Transverse colon (tissue), 4 donors: ENCODE measurements at regions not wholly inside any gene's neighbourhood (a gene's known extent, or its start where the extent isn't known, plus 50 kb on each side); places are given as distances from the start of the nearest gene placed in this dataset.

ENCODE experiments used
- DNase-seq: peaks from one replicate; pipeline ENCODE4 v3.0.0-alpha.2; 2019
- H3K27ac ChIP-seq, 4 donors: fragments of 200-600 bp; sonication (generic); 2 replicates each; pipeline ENCODE4 v1.5.1; 2016 to 2018; ENCODE audit warnings: inconsistent platforms in 4 of 4
- H3K27me3 ChIP-seq: fragments of 200-600 bp; sonication (generic); 2 replicates; pipeline ENCODE4 v1.5.1; 2017; ENCODE audit warnings: inconsistent platforms
- H3K36me3 ChIP-seq, 4 donors: fragments of 200-600 bp; sonication (generic); 2 replicates each; pipeline ENCODE4 v1.5.1; 2017 to 2019; ENCODE audit warnings: inconsistent platforms in 4 of 4
- H3K4me1 ChIP-seq, 4 donors: fragments of 200-600 bp; sonication (generic); 2 replicates each; pipeline ENCODE4 v1.5.1; 2017 to 2020; ENCODE audit warnings: inconsistent platforms in 4 of 4
- H3K4me3 ChIP-seq, 4 donors: fragments of 200-600 bp; sonication (generic); 1 replicate in 1 of 4; 2 replicates in 3 of 4; pipeline versions ENCODE4 v1.5.1 to v1.6.1; 2017 to 2019; ENCODE audit warnings: inconsistent platforms in 4 of 4
- H3K9me3 ChIP-seq, 2 donors: fragments of 200-600 bp; sonication (generic); 2 replicates each; pipeline ENCODE4 v1.5.1; 2017 to 2019; ENCODE audit warnings: inconsistent platforms in 2 of 2
- CTCF ChIP-seq, 5 experiments: fragments of 200-600 bp in 3 of 5; fragments of 450-650 bp in 2 of 5; sonication (generic) in 3 of 5; IDR thresholded peaks; 1 replicate in 2 of 5; 2 replicates in 3 of 5; pipeline ENCODE4 v1.5.1; 2016 to 2017; ENCODE audit warnings: antibody characterized with exemption in 5 of 5, inconsistent platforms in 3 of 5, mild to moderate bottlenecking in 2 of 5, moderate library complexity in 1 of 5
- EP300 ChIP-seq: sonication (generic); formaldehyde crosslinking; IDR thresholded peaks from one replicate; pipeline ENCODE4 v1.6.1; 2017; ENCODE audit warnings: antibody characterized with exemption, low read depth
- POLR2A ChIP-seq: fragments of 450-650 bp; IDR thresholded peaks from one replicate; pipeline ENCODE4 v1.6.1; 2016; ENCODE audit warnings: antibody characterized with exemption, mild to moderate bottlenecking, moderate library complexity
- POLR2AphosphoS5 ChIP-seq, 3 donors: sonication (generic); formaldehyde crosslinking; IDR thresholded peaks; one replicate each; pipeline ENCODE4 v1.6.1; 2016; ENCODE audit warnings: antibody characterized with exemption in 3 of 3
- WGBS, 2 donors: methylation state at CpG; one replicate each; pipeline ENCODE4 v1.1.5; 2018; ENCODE audit warnings: low coverage in 1 of 2; 5-methylcytosine and 5-hydroxymethylcytosine counted together
- in situ Hi-C, 4 donors: fragments of 200-750 bp; cut with MboI; loops; one replicate each; pipeline versions ENCODE4 v1.15.0 to v1.15.1; 2017; ENCODE audit warnings: low sequenced_read_pairs in 3 of 4, low pct_ligation_motif_present in 1 of 4, low pct_unique_long_range_greater_than_20kb in 1 of 4
- intact Hi-C: fragments of 100-400 bp; cut with DNase I; formaldehyde crosslinking; loops from one replicate; pipeline ENCODE4 v1.15.1; 2023; ENCODE audit warnings: low total_unique reads

GRCh38 chr2:147614471-147614870 is 230.4 kb upstream of the ACVR2A start:
- peak; percentile 50 for DNase-seq
- peak overlapping the region in 3 of 4 donors; percentile 40 to 64 (median 54) for H3K27ac ChIP-seq
- in situ Hi-C loops: no loop called here

GRCh38 chr2:147610496-147611040 is 234.3 kb upstream of the ACVR2A start:
- DNase-seq: no peak
- Histone ChIP-seq H3K27ac (no peak overlapping the region), H3K27me3 (no peaks in the 10 kb centered on the region), H3K4me3 (no peak overlapping the region), H3K4me1 (peaks cover 0 to 23% (median 8%) of the 10 kb centered on the region in 4 donors), H3K36me3 (no peaks in the 10 kb centered on the region), H3K9me3 (no peaks in the 10 kb centered on the region)
- intact Hi-C loops (no loop called here), in situ Hi-C loops (no loop called here)
- 78 to 86% methylated on average over 2 of the region's 2 CpGs for WGBS, 2 donors
- no peak for TF ChIP-seq POLR2A
- TF ChIP-seq POLR2AphosphoS5 (IDR thresholded peaks at IDR 0.05): no peak
- TF ChIP-seq CTCF (IDR thresholded peaks at IDR 0.05): no peak
- no peak for TF ChIP-seq EP300

More at GRCh38 chr2:147614471-147614870, 230.4 kb upstream of the ACVR2A start:
- intact Hi-C loops: no loop called here
- H3K4me3 ChIP-seq: no peak overlapping the region
- H3K9me3 ChIP-seq: no peaks in the 10 kb centered on the region
- WGBS, 2 donors: 41 to 47% methylated on average over 2 to 3 of the region's 3 CpGs
- no peaks in the 10 kb centered on the region for H3K27me3 ChIP-seq
- no peaks in the 10 kb centered on the region for H3K36me3 ChIP-seq
- TF ChIP-seq CTCF (IDR thresholded peaks at IDR 0.05): no peak
- no peak for TF ChIP-seq EP300
- no peak for TF ChIP-seq POLR2A
- peaks cover 0 to 28% (median 8%) of the 10 kb centered on the region in 4 donors for H3K4me1 ChIP-seq

GRCh38 chr2:147609301-147609700 is 235.5 kb upstream of the ACVR2A start:
- H3K36me3 ChIP-seq: no peaks in the 10 kb centered on the region
- in situ Hi-C loops: no loop called here

GRCh38 chr2:147607379-147607778 is 237.4 kb upstream of the ACVR2A start:
- H3K27ac ChIP-seq: no peak overlapping the region
- H3K4me1 ChIP-seq: no peaks in the 10 kb centered on the region
- H3K9me3 ChIP-seq: no peaks in the 10 kb centered on the region
- 88 to 92% methylated on average over 3 of the region's 3 CpGs for WGBS, 2 donors
- H3K36me3 ChIP-seq: no peaks in the 10 kb centered on the region
- DNase-seq: no peak
- in situ Hi-C loops (no loop called here), intact Hi-C loops (no loop called here)
- TF ChIP-seq EP300 (no peak), CTCF (IDR thresholded peaks at IDR 0.05) (no peak), POLR2AphosphoS5 (IDR thresholded peaks at IDR 0.05) (no peak), POLR2A (no peak)
- no peaks in the 10 kb centered on the region for H3K27me3 ChIP-seq
- H3K4me3 ChIP-seq: no peak overlapping the region

More at GRCh38 chr2:147609301-147609700, 235.5 kb upstream of the ACVR2A start:
- whole genome bisulfite sequencing, 2 donors: 96 to 97% methylated on average over 3 of the region's 3 CpGs
- no peak for DNase-seq
- H3K27ac ChIP-seq: no peak overlapping the region
- TF ChIP-seq EP300 (no peak), POLR2A (no peak), CTCF (IDR thresholded peaks at IDR 0.05) (no peak), POLR2AphosphoS5 (IDR thresholded peaks at IDR 0.05) (no peak)
- no peaks in the 10 kb centered on the region for H3K27me3 ChIP-seq
- peaks cover 0 to 12% (median 4%) of the 10 kb centered on the region in 4 donors for H3K4me1 ChIP-seq
- no peak overlapping the region for H3K4me3 ChIP-seq
- intact Hi-C loops: no loop called here
- no peaks in the 10 kb centered on the region for H3K9me3 ChIP-seq
